Brain pericyte (primary cell): ENCODE measurements at regions not wholly inside any gene's neighbourhood (a gene's known extent, or its start where the extent isn't known, plus 50 kb on each side); places are given as distances from the start of the nearest gene placed in this dataset.
"Not testable (repeated sequence)": the region's sequence is repeated elsewhere in the genome, so short reads cannot be mapped to it uniquely, and the experiment has no call there.

ENCODE experiments used
- DNase-seq: peaks from one replicate; pipeline ENCODE4 v3.0.0-alpha.2; 2012; ENCODE audit warnings: low read depth, low spot score

DNA sequence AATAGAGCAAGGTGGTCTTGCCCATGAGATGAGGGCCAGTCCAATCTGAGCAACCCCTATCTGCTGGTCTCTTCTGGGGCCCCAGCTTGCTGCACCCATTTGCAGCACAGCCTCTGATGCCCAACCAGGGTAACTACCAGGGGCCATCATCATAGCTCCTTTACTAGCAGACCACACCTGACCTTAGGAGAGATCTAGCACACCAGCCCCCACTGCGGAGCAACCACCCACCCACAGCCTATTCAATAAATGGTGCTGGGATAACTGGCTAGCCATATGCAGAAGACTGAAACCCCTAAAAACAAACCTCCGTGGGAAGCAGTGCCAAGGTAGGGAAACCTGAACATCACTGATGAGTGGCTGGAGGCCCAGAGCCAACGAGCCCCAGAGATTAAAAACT lies 196.1 kb upstream of the RBBP8 start:
- no peak for DNase-seq

DNA sequence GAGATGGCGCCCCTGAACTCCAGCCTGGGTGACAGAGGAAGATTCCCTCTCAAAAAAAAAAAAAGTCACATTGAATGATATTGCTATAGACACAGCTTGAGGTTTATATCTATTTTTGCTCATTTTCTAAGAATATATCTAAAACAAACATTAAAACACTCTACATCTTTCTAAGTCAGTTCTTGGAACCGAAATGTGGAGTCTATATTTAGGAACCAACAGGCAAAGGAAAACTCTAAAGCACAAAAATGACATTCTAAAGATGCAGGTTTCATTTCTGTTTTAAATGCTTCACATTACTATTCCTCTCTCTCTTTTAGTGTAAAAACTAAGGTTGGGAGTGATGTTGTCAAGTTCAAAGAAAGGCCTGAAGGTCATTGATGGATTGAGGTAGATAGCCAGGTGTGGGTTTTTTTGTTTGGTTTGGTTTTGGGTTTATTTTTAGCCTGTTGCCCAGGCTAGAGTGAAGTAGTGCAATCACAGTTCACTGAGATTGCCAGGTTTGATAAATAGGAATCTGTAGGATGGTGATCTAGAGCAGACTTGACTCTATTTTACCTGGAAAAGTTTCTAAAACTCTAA lies 194.0 kb upstream of the RBBP8 start:
- no peak for DNase-seq

DNA sequence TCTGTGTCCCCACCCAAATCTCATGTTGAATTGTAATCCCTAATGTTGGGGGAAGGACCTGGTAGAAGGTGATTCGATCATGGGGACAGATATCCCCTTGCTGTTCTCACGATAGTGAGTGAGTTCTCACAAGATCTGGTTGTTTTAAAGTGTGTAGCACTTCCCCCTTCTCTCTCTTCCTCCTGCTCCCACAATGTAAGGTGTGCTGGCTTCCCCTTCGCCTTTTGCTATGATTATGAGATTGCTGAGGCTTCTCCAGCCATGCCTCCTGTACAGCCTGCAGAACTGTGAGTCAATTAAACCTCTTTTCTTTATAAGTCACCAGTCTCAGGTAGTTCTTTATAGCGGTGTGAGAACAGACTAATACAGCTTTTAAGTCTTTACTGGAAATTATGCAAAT lies 193.3 kb upstream of the RBBP8 start:
- DNase-seq = no peak

DNA sequence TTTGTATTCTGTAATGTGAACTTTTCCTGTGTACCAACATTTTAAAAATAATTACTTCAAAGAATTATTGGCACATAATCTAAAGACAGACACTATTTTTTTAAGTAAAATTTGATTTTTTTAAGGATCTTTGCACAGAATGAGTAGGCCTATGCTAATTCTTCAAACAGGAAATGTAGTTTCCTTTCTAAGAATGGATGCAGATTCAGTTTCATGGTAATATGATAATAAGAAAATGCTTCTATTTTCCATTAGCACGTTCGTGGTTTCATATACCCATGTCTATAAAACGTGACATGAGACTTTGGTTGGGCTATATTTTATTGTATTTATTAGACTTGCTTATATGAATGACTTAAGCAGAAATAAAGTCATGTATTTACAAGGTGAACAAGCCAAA lies 191.8 kb upstream of the RBBP8 start:
- DNase-seq = no peak

DNA sequence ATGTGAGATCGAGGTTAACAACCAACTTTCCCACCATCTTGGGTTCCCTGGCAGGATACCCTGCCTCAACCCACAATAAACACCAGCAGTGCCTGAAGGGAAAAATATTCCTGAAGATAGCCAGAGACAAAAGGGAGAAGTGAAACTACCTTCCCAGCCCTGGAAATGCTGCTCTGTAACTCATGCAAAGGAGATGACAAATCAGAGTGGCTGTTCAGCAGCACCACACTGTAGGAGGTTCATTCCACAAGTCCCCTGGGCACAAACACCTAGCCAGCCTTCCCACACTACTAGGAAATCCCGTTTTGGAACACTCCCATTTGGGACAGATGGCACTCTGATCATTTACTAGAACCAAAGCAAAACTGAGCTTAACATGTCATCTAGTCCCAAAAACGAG lies 190.7 kb upstream of the RBBP8 start:
- DNase-seq = no peak

DNA sequence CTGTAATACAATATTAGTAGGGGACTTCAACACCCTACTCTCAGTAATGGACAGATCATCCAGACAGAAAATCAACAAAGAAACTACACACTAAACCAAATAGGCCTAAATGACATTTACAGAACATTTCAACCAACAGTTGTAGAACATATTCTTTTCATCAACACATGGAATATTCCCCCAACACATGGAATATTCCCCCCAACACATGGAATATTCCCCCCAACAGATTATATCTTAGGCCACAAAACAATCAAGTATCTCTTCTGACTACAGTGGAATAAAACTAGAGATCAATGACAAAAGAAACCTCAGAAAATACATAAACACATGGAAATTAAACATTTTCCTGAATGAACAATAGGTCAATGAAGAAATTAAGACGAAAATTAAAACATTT lies 187.2 kb upstream of the RBBP8 start:
- DNase-seq = no peak

DNA sequence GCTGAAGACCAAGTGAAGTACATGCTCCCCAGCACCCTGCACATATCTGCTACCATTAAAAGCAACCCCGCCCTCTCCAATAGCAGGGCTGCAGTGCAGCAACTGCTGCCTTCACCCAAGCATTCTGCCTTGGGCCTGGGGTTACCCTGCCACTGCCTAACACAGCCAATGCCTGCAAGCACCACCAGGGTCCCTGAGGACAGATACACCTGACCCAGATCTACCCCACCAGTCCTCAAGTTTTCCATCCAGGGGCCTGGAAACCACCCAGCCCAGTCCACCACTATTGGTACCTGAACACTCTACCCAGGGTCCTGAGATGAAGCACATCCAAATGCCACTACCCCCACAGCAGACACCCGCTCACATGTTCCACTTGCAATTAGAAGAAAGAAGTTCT lies 181.1 kb upstream of the RBBP8 start:
- no peak for DNase-seq

DNA sequence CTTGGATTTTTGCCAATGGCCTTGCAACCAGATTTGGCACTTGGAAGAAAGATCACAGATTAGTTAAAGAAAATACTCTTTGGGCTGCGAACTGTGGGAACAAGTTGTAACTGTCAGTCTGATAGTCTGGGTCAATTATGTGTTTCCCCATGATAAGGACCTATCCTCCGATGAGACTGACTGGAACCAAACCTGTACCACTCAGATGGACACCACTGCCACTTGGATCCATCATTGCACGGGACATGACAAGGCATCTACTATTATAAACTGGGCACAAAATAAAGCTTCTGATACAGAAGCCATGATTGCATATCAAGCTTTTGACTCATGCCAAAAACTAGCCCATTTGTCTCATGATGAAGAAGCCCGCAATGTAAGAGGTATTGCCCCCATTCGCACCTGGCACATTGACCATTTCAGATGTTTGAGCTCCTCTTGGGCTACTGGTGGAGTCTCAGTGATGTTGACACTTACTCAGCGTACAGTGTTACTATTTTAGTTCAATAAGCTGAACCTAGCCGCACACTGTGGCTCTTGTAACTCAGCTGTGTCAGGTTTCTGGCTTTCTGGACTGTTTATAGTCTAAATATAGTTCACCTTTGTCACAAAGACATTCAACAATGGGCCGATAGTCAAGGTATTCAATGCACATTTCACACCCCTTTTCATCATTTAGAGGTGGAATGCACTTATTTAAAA lies 179.8 kb upstream of the RBBP8 start:
- DNase-seq = no peak

DNA sequence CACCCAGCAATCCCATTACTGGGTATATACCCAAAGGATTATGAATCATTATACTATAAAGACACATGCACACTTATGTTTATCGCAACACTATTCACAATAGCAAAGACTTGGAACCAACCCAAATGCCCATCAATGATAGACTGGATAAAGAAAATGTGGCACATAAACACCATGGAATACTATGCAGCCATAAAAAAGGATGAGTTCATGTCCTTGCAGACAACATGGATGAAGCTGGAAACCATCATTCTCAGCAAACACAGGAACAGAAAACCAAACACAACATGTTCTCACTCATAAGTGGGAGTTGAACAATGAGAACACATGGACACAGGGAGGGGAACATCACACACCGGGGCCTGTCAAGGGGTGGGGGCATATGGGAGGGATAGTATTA lies 169.1 kb upstream of the RBBP8 start:
- DNase-seq = not testable (repeated sequence)

DNA sequence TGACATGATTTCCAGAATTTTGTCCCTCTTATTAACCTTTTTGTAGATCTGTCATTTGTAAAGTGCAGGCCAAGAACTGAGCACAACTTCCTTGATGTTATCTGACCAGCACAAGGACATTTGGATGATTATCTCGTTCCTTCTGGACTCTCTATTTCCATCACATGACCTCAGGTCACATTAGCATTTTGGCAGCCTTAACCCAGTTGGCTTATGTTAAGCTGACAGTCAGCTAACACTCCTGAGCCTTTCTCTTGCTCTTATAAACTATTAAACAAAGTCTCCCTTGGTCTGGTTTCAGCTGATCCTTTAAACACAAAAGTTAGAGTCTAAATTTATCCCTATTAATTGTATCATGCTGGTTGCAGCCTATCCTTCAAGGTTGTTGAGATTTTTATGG lies 167.2 kb upstream of the RBBP8 start:
- no peak for DNase-seq

DNA sequence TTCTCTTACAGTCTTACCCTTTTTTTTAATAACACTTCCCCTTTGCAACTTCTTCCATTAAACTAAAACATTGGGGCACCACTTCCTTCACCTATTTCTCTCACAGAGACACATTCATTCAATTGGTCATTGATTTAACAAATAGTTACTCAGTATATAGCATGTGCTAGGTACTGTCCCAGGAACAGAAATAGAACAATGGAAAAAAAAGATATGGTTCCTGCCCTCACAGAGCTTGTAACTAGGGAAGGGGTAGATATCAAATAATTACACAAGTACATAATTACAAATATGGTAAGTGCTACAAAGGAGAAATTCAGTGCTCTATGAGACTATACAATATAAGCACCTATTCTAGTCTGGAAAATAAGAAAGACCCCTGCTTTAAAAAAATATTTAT lies 165.5 kb upstream of the RBBP8 start:
- DNase-seq = no peak

DNA sequence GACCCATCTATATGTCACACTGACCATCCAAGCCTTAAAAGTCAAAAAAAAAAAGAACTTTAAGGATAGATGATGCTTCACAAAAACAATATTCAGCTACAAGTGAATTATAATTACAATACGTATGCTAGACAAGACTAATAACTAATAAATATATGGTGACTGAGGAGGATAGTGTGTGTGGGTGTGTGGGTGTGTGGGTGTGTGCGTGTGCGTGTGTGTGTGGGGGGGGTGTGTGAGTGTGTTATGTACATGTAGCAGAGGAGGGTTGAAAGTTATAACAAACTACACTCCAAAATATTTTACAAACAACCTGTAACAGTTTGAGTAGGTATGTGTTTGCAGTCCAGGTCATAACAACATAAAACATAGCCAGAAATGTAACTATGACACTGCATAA lies 159.2 kb upstream of the RBBP8 start:
- DNase-seq = no peak

DNA sequence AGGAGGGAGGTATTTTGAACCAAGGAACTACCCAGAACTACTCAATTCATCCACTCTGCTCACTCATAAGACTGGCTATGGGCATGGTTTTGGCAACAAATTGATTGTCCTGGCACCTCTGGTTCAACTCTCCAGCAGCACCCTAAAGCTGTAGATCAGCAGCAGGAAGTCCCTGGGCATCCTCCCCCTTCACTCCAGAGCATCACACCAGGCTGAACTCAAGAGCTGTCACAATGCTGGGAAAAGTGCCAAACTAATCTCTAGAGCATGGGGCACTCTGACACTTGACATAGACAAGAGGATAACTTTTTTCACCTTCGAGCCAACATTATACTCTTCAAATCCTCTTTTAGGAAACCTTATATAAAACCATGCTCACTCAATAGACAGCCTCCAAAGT lies 154.1 kb upstream of the RBBP8 start:
- DNase-seq = no peak

DNA sequence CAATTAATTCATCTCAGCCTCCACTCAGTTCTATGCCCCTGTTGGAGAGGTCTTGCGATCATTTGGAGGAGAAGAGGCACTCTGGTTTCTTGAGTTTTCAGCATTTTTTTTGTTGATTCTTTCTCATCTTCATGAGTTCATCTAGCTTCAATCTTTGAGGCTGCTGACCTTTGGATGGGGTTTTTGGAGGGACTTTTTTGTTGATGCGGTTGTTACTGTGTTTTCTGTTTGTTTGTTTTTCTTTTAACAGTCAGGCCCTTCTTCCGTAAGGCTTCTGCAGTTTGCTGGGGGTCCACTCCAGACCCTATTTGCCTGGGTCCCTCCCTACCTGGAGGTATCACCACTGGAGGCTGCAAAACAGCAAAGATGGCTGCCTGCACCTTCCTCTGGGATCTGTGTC lies 149.9 kb upstream of the RBBP8 start:
- DNase-seq = no peak

DNA sequence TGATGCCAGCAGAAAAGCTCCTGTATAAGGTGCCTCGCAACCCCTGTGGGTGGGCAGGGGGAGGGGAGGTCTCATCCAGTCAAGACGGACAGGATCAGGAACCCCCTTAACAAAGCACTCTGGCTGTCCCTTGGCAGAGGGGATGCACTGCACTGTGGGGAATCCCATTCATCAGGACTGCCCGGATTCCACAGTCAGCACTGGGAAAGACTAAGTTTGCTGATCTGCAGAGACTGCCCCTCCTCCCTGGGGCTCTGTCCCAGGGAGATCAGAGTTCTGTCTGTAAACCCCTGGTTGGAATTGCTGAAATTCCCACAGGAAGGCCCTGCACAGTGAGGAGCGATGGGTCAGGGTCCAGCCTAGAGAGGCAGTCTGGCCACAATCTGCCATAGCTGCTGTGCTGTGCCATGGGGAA lies 149.5 kb upstream of the RBBP8 start:
- DNase-seq = no peak

DNA sequence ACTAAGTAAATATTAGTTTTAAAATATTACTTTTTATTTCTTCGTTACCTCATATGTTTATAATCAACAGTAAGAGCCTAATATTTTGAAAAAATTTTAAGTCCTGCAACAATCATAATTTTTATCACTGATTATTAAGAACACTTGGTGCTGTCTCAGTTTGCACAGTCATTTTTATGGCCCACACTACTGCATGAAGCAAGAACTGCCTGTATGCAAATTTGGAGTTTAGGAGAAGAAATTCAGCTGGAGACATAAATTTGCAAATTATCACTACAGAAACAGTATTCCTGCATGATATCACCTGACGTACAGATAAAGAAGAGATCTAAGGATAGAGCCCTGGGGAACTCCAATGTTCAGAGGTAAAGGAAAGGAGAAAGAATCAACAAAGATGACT lies 144.1 kb upstream of the RBBP8 start:
- no peak for DNase-seq

DNA sequence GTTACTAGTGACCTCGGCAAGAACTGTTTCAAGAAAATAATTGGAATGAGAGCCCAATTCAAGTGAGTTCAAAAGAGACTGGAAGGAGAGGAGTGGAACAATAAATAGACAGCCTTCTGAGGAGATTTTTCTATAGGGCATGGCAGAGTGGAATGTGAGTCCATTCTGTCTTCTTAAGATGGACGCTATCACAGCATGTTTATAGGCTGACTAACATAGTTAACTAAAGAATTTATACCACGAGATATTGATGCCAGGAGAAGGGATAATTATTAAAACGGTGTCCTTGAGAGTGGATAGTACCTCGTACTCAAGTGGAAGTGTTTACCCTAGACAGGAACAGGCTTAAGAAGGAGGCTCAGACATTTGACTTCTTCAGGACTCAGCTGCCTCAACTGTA lies 143.5 kb upstream of the RBBP8 start:
- DNase-seq = no peak

DNA sequence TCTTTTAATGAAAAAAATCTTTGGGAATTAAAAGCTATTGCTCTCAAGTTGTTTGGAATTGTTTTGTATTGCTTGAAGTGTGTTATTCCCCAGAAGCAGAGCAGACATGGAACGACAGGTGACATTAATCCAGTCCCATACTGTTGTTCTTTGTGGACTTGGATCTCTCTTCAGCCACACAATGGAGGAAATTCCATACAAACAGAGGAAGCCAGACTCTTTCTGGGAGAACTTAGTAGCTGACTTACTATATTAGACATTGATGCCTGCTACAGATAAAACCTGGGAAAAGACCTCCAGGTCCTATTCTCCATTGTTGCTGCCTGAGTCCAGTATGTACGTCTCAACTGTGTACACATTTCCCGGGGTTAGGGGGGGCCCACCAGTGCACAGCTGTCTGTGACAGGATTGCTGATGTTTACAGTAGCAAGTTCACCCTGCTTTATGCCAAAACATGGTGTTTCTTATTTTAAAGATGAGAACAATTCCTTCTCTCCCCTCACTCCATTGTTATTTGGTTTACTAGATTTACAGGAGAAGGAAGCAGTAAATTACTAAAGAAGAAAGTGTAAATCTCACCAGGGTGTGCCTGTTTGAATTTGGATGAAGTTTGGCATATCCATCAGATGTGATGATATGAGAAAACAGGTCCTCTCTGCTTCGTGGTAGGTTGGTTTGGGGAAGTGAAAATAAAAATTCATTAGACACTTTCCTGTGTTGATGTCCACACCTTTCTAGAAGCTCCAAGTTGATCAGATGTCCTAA lies 142.4 kb upstream of the RBBP8 start:
- DNase-seq = no peak

DNA sequence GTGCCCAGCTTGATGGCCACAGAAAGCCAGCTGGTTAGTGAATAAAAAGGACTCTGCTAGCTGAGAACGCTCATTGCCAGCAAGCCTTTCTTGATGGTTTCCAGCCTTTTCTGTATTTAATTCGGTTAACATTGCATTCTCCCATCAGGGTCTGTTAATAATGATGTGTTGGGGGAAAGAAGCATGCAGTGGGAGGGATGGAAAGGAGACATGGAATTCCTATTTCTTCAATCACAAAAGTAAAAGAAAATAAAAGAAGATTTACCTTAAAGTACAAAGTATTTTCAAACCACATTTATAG lies 141.9 kb upstream of the RBBP8 start:
- no peak for DNase-seq

DNA sequence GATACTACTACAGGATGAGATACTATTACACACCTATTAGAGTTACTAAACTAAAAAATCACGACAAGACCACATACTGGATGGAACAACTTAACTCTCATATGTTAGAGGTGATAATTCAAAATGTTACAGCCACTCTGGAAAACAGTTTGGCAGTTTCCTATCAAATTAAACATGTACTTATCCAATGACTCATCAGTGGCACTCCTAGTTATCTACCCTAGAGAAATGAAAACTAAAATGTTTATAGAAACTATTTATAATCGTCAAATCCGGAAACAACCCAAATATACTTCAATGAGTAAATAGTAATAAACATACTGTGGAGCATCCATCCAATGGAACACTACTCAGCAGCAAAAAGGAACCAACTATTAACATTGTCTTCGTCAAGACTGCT lies 137.0 kb upstream of the RBBP8 start:
- no peak for DNase-seq

DNA sequence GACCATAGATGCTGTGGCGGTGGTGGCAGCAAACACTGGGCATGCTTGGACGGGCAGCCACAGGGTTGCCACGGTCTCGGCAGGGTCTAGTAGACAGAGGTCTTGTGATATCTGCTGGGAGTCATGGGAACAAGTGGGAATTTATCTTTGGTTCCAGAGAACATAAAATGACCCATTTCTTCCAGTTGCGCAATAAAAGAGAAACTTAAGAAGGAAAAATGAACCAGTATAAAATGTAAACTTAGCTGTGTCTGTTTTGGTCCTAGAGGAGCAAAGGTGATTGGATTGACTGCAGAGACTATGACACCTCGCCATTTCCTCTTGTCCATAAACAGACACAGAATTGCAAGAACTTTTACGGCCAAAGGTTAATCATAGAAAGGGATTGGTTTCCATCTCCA lies 132.6 kb upstream of the RBBP8 start:
- no peak for DNase-seq

DNA sequence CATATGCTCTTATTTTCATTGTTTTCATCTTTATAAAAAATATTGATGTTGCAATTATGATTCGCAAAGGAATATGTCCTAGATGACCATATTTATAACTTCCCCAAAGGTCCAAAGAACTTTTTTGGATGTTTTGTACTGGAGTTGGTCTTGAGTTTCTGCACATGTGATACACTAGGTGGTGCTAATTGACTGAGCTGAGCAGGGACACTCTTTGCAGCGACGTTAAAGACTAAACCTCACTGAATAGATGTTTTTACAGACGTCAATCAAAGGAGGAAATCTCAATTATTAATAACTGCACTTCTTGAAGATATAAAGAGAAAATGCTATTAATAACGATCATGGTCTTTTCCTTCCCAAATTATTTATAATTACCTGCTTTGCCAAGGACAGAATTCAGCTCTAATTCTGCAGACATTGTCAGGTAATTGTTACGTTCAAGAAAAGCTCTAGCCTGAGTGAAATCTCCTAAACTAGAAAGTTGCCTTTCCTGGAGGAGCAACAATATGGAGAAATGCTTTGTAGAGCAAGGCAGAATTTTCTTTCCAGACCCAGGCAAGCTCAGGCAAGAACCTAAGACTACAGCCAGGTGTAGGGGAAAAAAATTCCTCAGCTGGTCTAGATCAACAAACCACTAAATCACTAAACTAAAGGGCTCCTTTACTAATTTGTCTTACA lies 119.3 kb upstream of the RBBP8 start:
- no peak for DNase-seq

DNA sequence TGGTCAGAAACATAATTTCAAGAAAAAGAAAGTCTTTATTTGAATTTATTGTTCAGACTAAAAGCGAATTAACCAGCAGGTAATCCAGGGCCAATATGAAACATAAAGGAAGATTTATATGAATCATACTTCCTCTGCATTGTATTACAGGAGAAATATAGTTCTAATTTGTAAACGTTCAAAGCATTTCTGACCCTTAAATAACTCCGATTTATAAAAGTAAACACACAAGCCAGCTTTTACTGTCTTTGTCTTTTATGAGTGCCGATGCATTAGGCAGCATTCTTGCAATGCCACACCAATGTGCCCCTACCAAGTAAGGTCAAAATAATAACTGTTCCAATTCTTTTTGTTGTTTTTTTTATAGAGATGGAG lies 118.8 kb upstream of the RBBP8 start:
- DNase-seq = no peak
